HepG2 (cell line): ENCODE measurements at regions not wholly inside any gene's neighbourhood (a gene's known extent, or its start where the extent isn't known, plus 50 kb on each side); places are given as distances from the start of the nearest gene placed in this dataset.

ENCODE experiments used
- ATAC-seq: fragments of 200-7000 bp; cut with Tn5 transposase; 3 replicates; pipeline ENCODE4 v1.9.1; 2020; ENCODE audit warnings: mild to moderate bottlenecking, moderate library complexity
- BruUV-seq: library from RNA; stranded (reverse); fragments of 400-500 nt; replicated peaks from 2 replicates; lab custom pipeline; 2021; lab: Mats Ljungman, UMichigan
- CTCF ChIA-PET: fragments of 300-600 bp; formaldehyde crosslinking; extraction: SDS; loops from one replicate; lab custom pipeline; 2021; ENCODE audit warnings: low total read pairs, inconsistent platforms, low intra/inter-chr PET ratio; lab: Yijun Ruan, JAX
- POLR2A ChIA-PET: fragments of 350-600 bp; sonication (Branson Sonifier 250); formaldehyde crosslinking; loops from one replicate; lab custom pipeline; 2020; ENCODE audit warnings: antibody characterized with exemption, inconsistent platforms; lab: Yijun Ruan, JAX
- DNase-seq: peaks from one replicate; pipeline ENCODE4 v3.0.0-alpha.2; 2015; ENCODE audit warnings: low spot score
- FAIRE-seq: peaks from 3 replicates; lab custom pipeline; 2011; peaks lifted over from hg19 to GRCh38; lab: Jason Lieb, UNC
- H2AFZ ChIP-seq: one replicate; pipeline ENCODE4 v1.6.1; 2011; ENCODE audit warnings: low read length, inconsistent platforms
- H3K27ac ChIP-seq: fragments of 300-600 bp; 3 replicates; pipeline ENCODE4 v1.8.0; 2011; ENCODE audit warnings: mixed run types, mild to moderate bottlenecking, mixed read lengths, low read length, inconsistent platforms; ENCODE audit not compliant: insufficient read depth; ENCODE audit errors: extremely low read length
- H3K27me3 ChIP-seq, 2 experiments: fragments of 200-600 bp in 1 of 2; 2 replicates in 1 of 2; 3 replicates in 1 of 2; pipeline versions ENCODE4 v1.6.0 to v1.8.0; 2011; ENCODE audit warnings: low read length in 2 of 2, mild to moderate bottlenecking in 2 of 2, moderate library complexity in 2 of 2, inconsistent platforms in 1 of 2; ENCODE audit not compliant: insufficient read depth in 2 of 2, control insufficient read depth in 1 of 2
- H3K36me3 ChIP-seq, 2 experiments: fragments of 200-600 bp in 1 of 2; replicated peaks in 1 of 2; 2 replicates in 1 of 2; 3 replicates in 1 of 2; pipeline versions ENCODE4 v1.5.1 to v1.8.0; 2011; ENCODE audit warnings: low read length in 2 of 2, inconsistent platforms in 1 of 2; ENCODE audit not compliant: insufficient read depth in 2 of 2, control insufficient read depth in 1 of 2
- H3K4me1 ChIP-seq: 2 replicates; pipeline ENCODE4 v1.5.1; 2012; ENCODE audit warnings: low read length, inconsistent platforms; ENCODE audit not compliant: insufficient read depth
- H3K4me2 ChIP-seq: 2 replicates; pipeline ENCODE4 v1.6.0; 2011; ENCODE audit warnings: low read depth, low read length, inconsistent platforms
- H3K4me3 ChIP-seq, 3 experiments: fragments of 200-600 bp in 1 of 3; sonication (generic), shearing (Covaris generic) in 1 of 3; replicated peaks in 1 of 3; 2 replicates each; pipeline ENCODE4 v1.5.1; 2011 to 2016; ENCODE audit warnings: low read length in 3 of 3, inconsistent platforms in 2 of 3, low read depth in 2 of 3, mild to moderate bottlenecking in 2 of 3, control low read depth in 1 of 3, mixed read lengths in 1 of 3; ENCODE audit not compliant: insufficient read depth in 1 of 3
- H3K79me2 ChIP-seq: one replicate; pipeline ENCODE4 v1.6.1; 2011; ENCODE audit warnings: low read length, inconsistent platforms; ENCODE audit not compliant: insufficient read depth
- H3K9ac ChIP-seq: 2 replicates; pipeline ENCODE4 v1.6.0; 2011; ENCODE audit warnings: mild to moderate bottlenecking, low read depth, low read length, inconsistent platforms; ENCODE audit not compliant: insufficient read depth
- H3K9me3 ChIP-seq: 2 replicates; pipeline ENCODE4 v1.5.1; 2012; ENCODE audit warnings: mild to moderate bottlenecking, low read length
- H4K20me1 ChIP-seq: 2 replicates; pipeline ENCODE4 v1.6.0; 2011; ENCODE audit warnings: inconsistent platforms, mild to moderate bottlenecking, low read length, moderate library complexity; ENCODE audit not compliant: insufficient read depth
- CENPT ChIP-seq: sonication (generic); formaldehyde crosslinking; IDR thresholded peaks from 2 replicates; pipeline ENCODE4 v1.8.0; 2022; ENCODE audit warnings: low read depth, mild to moderate bottlenecking, moderate library complexity, missing genetic modification reagents
- ETV5 ChIP-seq: IDR thresholded peaks from 2 replicates; pipeline ENCODE4 v1.6.1; 2018; ENCODE audit warnings: missing biosample characterization, missing genetic modification reagents, inconsistent platforms, borderline replicate concordance
- LBX2 ChIP-seq: sonication (generic); formaldehyde crosslinking; IDR thresholded peaks from 2 replicates; pipeline ENCODE4 v1.5.0; 2020; ENCODE audit warnings: missing genetic modification reagents, mild to moderate bottlenecking, borderline replicate concordance
- SMAD3 ChIP-seq: sonication (generic); formaldehyde crosslinking; IDR thresholded peaks from 2 replicates; pipeline ENCODE4 v1.4.0; 2020; ENCODE audit warnings: missing genetic modification reagents
- ZBTB46 ChIP-seq: sonication (generic); formaldehyde crosslinking; IDR thresholded peaks from 2 replicates; pipeline ENCODE4 v1.4.0; 2020; ENCODE audit warnings: mild to moderate bottlenecking, missing genetic modification reagents, borderline replicate concordance
- ZNF414 ChIP-seq: sonication (generic); formaldehyde crosslinking; IDR thresholded peaks from 2 replicates; pipeline ENCODE4 v1.5.0; 2020; ENCODE audit warnings: missing genetic modification reagents
- ZNF558 ChIP-seq: sonication (generic); formaldehyde crosslinking; IDR thresholded peaks from 2 replicates; pipeline ENCODE4 v1.9.0; 2022; ENCODE audit warnings: mild to moderate bottlenecking, missing genetic modification reagents, borderline replicate concordance
- WGBS: methylation state at CpG from one replicate; pipeline ENCODE4 v1.1.6; 2017; ENCODE audit warnings: low lambda C conversion rate; 5-methylcytosine and 5-hydroxymethylcytosine counted together
- in situ Hi-C: cut with HindIII; loops from 2 replicates; pipeline ENCODE4 v1.10.0; 2017; ENCODE audit warnings: low pct_unique_long_range_greater_than_20kb; ENCODE audit not compliant: extremely low pct_ligation_motif_present
- intact Hi-C: fragments of 100-400 bp; cut with micrococcal nuclease; formaldehyde crosslinking; loops from one replicate; pipeline ENCODE4 v1.10.0; 2022; ENCODE audit not compliant: unreplicated experiment
- TF ChIP-seq, protein P1 (sequence below): sonication (generic); formaldehyde crosslinking; IDR thresholded peaks from 2 replicates; pipeline ENCODE4 v1.9.0; 2021; ENCODE audit warnings: missing genetic modification reagents, mild to moderate bottlenecking, borderline replicate concordance

DNA sequence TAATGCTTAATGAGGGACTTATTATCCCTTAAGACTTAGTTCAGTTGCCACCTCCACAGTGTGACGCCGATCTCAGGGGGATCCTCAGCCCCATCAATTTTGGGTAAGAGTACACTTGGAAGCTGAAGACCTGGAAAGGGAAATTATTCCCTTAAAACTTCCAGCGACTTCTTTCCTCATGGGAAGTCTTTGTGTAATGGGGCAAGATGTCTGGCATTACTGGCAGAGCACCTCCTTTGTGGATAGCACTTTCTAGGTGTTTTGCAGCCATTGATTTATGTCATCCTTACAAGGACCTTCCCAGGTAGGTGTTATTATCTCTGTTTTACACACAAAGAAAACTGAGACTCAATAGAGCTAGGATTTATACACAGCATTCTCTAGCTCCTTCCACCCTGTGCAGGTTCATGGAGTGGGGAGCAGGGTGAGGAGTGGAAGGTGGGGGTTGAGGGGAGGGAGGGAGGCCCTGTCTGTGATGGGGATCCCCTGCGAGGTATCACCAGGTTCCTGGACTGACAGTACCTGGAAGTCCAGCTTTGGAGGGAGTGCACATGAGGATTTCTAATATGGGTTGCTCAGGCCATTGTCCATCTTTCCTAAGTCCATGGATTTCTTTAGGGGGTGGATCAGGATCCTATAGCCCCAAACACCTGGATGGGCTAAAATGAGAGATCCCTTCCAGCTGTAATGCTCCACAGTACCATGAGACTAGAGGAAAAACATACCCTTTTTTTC is 79.4 kb downstream of the MYCN start:
- Histone ChIP-seq H3K4me3 (no peak overlapping the region), H3K9ac (no peak overlapping the region), H3K36me3 (no peaks in the 10 kb centered on the region), H3K79me2 (no peaks in the 10 kb centered on the region), H3K4me2 (no peak overlapping the region), H3K4me1 (no peaks in the 10 kb centered on the region), H2AFZ (no peak overlapping the region), H3K9me3 (no peaks in the 10 kb centered on the region), H3K27me3 (peaks cover 0 to 4% of the 10 kb centered on the region in 2 experiments; a peak in 1 of 5 replicates), H4K20me1 (no peaks in the 10 kb centered on the region), H3K27ac (no peak overlapping the region)
- FAIRE-seq (no peak), ATAC-seq (no peak), DNase-seq (no peak)
- TF ChIP-seq ZNF558 (no peak), ZNF414 (CRISPR knock-in tag) (no peak)
- intact Hi-C loops: no loop called here
- no TSS peak for BruUV-seq
- 29% methylated on average over 4 of the region's 4 CpGs for WGBS
- in situ Hi-C loops: no loop called here
- POLR2A ChIA-PET: no interaction called here
- CTCF ChIA-PET: no interaction called here

GRCh38 chr2:16019060-16019480 is 78.7 kb downstream of the MYCN start:
- no peaks in the 10 kb centered on the region for H3K4me1 ChIP-seq
- H3K4me2 ChIP-seq: no peak overlapping the region
- no peak for FAIRE-seq
- H4K20me1 ChIP-seq: no peaks in the 10 kb centered on the region
- CTCF ChIA-PET: no interaction called here
- H3K27me3 ChIP-seq: peaks cover 0 to 4% of the 10 kb centered on the region in 2 experiments; a peak in 1 of 5 replicates
- H3K79me2 ChIP-seq: no peaks in the 10 kb centered on the region
- no peaks in the 10 kb centered on the region for H3K9me3 ChIP-seq
- in situ Hi-C loops: no loop called here
- no peak overlapping the region for H3K27ac ChIP-seq
- H3K4me3 ChIP-seq: no peak overlapping the region
- WGBS: 77% methylated on average over 6 of the region's 6 CpGs
- intact Hi-C loops: no loop called here
- ATAC-seq: no peak
- no peak overlapping the region for H2AFZ ChIP-seq
- no peak for DNase-seq
- no peak overlapping the region for H3K9ac ChIP-seq
- no TSS peak for BruUV-seq
- no peaks in the 10 kb centered on the region for H3K36me3 ChIP-seq
- POLR2A ChIA-PET: no interaction called here
- TF ChIP-seq ETV5 (CRISPR knock-in tag): no peak
- no peak for TF ChIP-seq SMAD3 (CRISPR knock-in tag)
- TF ChIP-seq CENPT (CRISPR knock-in tag): no peak
- no peak for TF ChIP-seq ZBTB46
- TF ChIP-seq, protein P1, sequence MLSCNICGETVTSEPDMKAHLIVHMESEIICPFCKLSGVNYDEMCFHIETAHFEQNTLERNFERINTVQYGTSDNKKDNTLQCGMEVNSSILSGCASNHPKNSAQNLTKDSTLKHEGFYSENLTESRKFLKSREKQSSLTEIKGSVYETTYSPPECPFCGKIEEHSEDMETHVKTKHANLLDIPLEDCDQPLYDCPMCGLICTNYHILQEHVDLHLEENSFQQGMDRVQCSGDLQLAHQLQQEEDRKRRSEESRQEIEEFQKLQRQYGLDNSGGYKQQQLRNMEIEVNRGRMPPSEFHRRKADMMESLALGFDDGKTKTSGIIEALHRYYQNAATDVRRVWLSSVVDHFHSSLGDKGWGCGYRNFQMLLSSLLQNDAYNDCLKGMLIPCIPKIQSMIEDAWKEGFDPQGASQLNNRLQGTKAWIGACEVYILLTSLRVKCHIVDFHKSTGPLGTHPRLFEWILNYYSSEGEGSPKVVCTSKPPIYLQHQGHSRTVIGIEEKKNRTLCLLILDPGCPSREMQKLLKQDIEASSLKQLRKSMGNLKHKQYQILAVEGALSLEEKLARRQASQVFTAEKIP (CRISPR knock-in tag): no peak
- TF ChIP-seq LBX2 (CRISPR knock-in tag): no peak
